ENCODE measurements at regions not wholly inside any gene's neighbourhood (a gene's known extent, or its start where the extent isn't known, plus 50 kb on each side); places are given as distances from the start of the nearest gene placed in this dataset.

GRCh38 chr2:161046876-161047275 is 113.4 kb upstream of the TANK start:
- no peaks in the 10 kb centered on the region for H3K4me1 ChIP-seq (ENCODE audit: control insufficient read depth in 1 of 2, low read depth in 2 of 2)
- no peaks in the 10 kb centered on the region for H3K36me3 ChIP-seq
- no peaks in the 10 kb centered on the region for H3K9me3 ChIP-seq
- no peak for ATAC-seq (ENCODE audit: insufficient number of reproducible peaks, low FRiP score, low read depth)
- H3K27me3 ChIP-seq (replicated peaks; ENCODE audit: insufficient read depth): no peaks in the 10 kb centered on the region
- no peak overlapping the region for H3K4me3 ChIP-seq
- H3K27ac ChIP-seq: no peak overlapping the region
- no peak for DNase-seq (ENCODE audit: low spot score)
- TF ChIP-seq CTCF (IDR thresholded peaks at IDR 0.05): no peak

DNA sequence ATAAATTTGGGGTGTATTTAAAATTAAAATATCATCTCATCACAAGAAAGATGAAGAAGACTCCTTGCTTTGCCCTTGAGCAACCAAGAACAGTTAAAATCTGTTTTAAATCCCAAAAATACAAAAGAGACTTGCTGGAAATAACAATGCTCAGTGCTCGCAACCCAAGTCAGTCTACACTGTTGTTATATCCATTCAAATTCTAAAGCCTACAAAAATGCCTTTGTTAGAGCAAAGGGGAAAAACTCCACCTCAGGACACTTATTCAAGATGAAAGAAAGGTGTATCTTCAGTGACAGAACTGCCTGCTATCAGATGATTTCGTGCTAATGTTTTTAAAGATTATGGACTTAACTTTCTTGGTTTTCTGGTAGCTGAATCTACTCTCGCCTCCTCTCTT is 111.9 kb upstream of the TANK start:
- no peak for DNase-seq (ENCODE audit: low spot score)
- no peaks in the 10 kb centered on the region for H3K27me3 ChIP-seq (replicated peaks; ENCODE audit: insufficient read depth)
- H3K36me3 ChIP-seq: no peaks in the 10 kb centered on the region
- H3K9me3 ChIP-seq: no peaks in the 10 kb centered on the region
- H3K4me3 ChIP-seq: no peak overlapping the region
- H3K4me1 ChIP-seq (ENCODE audit: control insufficient read depth in 1 of 2, low read depth in 2 of 2): no peaks in the 10 kb centered on the region
- no peak for TF ChIP-seq CTCF (IDR thresholded peaks at IDR 0.05)
- ATAC-seq (ENCODE audit: insufficient number of reproducible peaks, low FRiP score, low read depth): no peak
- no peak overlapping the region for H3K27ac ChIP-seq

- Histone ChIP-seq H3K9me3 (no peaks in the 10 kb centered on the region), H3K27me3 (replicated peaks; ENCODE audit: insufficient read depth) (no peaks in the 10 kb centered on the region), H3K27ac (no peak overlapping the region), H3K4me1 (ENCODE audit: control insufficient read depth in 1 of 2, low read depth in 2 of 2) (no peaks in the 10 kb centered on the region), H3K36me3 (no peaks in the 10 kb centered on the region), H3K4me3 (no peak overlapping the region)
- no peak for TF ChIP-seq CTCF (IDR thresholded peaks at IDR 0.05)
- ATAC-seq (ENCODE audit: insufficient number of reproducible peaks, low FRiP score, low read depth) (no peak), DNase-seq (ENCODE audit: low spot score) (no peak)
These were observed 110.7 kb upstream of the TANK start for GRCh38 chr2:161049559-161049958.

DNA sequence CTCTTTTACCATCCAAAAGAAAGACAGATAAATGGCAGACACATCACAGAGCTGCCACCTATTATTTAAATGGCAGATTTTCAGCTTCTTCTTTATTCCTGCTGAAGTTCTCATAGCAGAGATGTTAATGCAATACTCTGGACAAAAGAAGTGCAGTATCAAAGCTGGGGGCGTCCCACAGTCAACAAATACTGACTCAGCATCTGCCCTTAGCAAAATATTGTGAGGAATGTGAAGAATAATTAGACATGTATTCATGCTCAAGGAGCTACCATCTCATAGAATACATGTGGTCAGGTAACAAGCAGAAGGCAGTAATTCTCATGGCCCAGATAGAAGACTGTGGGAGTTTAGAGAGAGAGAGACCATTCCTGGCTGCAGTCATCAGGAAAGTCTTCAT is 108.0 kb upstream of the TANK start:
- no peak for TF ChIP-seq CTCF (IDR thresholded peaks at IDR 0.05)
- DNase-seq (ENCODE audit: low spot score): no peak
- Histone ChIP-seq H3K4me3 (no peak overlapping the region), H3K36me3 (no peaks in the 10 kb centered on the region), H3K9me3 (peaks cover 3% of the 10 kb centered on the region), H3K27ac (no peak overlapping the region), H3K4me1 (ENCODE audit: control insufficient read depth in 1 of 2, low read depth in 2 of 2) (no peaks in the 10 kb centered on the region), H3K27me3 (replicated peaks; ENCODE audit: insufficient read depth) (no peaks in the 10 kb centered on the region)
- no peak for ATAC-seq (ENCODE audit: insufficient number of reproducible peaks, low FRiP score, low read depth)

GRCh38 chr2:161055289-161055688 is 104.9 kb upstream of the TANK start:
- no peak for ATAC-seq (ENCODE audit: insufficient number of reproducible peaks, low FRiP score, low read depth)
- DNase-seq (ENCODE audit: low spot score): no peak
- Histone ChIP-seq H3K36me3 (no peaks in the 10 kb centered on the region), H3K9me3 (peaks cover 3% of the 10 kb centered on the region), H3K27me3 (replicated peaks; ENCODE audit: insufficient read depth) (no peaks in the 10 kb centered on the region), H3K27ac (no peak overlapping the region), H3K4me3 (no peak overlapping the region), H3K4me1 (ENCODE audit: control insufficient read depth in 1 of 2, low read depth in 2 of 2) (no peaks in the 10 kb centered on the region)
- no peak for TF ChIP-seq CTCF (IDR thresholded peaks at IDR 0.05)
